Vagina (tissue), 2 donors: ENCODE measurements at regions not wholly inside any gene's neighbourhood (a gene's known extent, or its start where the extent isn't known, plus 50 kb on each side); places are given as distances from the start of the nearest gene placed in this dataset.

ENCODE experiments used
- DNase-seq, 2 donors: peaks; one replicate each; pipeline ENCODE4 v3.0.0-alpha.2; 2017; ENCODE audit errors: extremely low spot score in 2 of 2
- H3K27ac ChIP-seq: fragments of 200-600 bp; sonication (generic); one replicate; pipeline ENCODE4 v1.5.1; 2019
- H3K27me3 ChIP-seq: fragments of 200-600 bp; sonication (generic); one replicate; pipeline ENCODE4 v1.5.1; 2019
- H3K36me3 ChIP-seq, 2 donors: fragments of 200-600 bp; sonication (generic); one replicate each; pipeline ENCODE4 v1.5.1; 2017 to 2019
- H3K4me1 ChIP-seq: fragments of 200-600 bp; sonication (generic); one replicate; pipeline ENCODE4 v1.5.1; 2019
- H3K4me3 ChIP-seq, 2 donors: fragments of 200-600 bp; sonication (generic); 1 replicate in 1 of 2; 2 replicates in 1 of 2; pipeline ENCODE4 v1.5.1; 2016 to 2019
- H3K9me3 ChIP-seq: fragments of 200-600 bp; sonication (generic); one replicate; pipeline ENCODE4 v1.5.1; 2019
- CTCF ChIP-seq, 3 experiments: fragments of 450-650 bp in 2 of 3; fragments of 200-600 bp in 1 of 3; sonication (generic) in 1 of 3; IDR thresholded peaks; one replicate each; pipeline ENCODE4 v1.5.1; 2017 to 2019; ENCODE audit warnings: antibody characterized with exemption in 3 of 3, mild to moderate bottlenecking in 2 of 3, moderate library complexity in 2 of 3
- POLR2A ChIP-seq, 2 donors: fragments of 450-650 bp; IDR thresholded peaks; one replicate each; pipeline ENCODE4 v1.6.1; 2017; ENCODE audit warnings: antibody characterized with exemption in 2 of 2, mild to moderate bottlenecking in 2 of 2, moderate library complexity in 2 of 2
- POLR2AphosphoS5 ChIP-seq, 2 donors: sonication (generic); formaldehyde crosslinking; IDR thresholded peaks; one replicate each; pipeline ENCODE4 v1.9.0; 2017; ENCODE audit warnings: antibody characterized with exemption in 2 of 2, mild to moderate bottlenecking in 2 of 2, low read depth in 1 of 2; ENCODE audit not compliant: insufficient read depth in 1 of 2
- intact Hi-C: fragments of 100-400 bp; cut with DNase I; formaldehyde crosslinking; loops from one replicate; pipeline ENCODE4 v1.15.1; 2023

- TF ChIP-seq POLR2A (IDR thresholded peaks at IDR 0.05) = no peak
- Histone ChIP-seq H3K36me3 (no peaks in the 10 kb centered on the region), H3K4me3 (no peak overlapping the region), H3K27ac (no peak overlapping the region), H3K4me1 (no peaks in the 10 kb centered on the region), H3K27me3 (no peaks in the 10 kb centered on the region), H3K9me3 (no peaks in the 10 kb centered on the region)
- DNase-seq = no peak
- intact Hi-C loops = no loop called here
These were observed 130.1 kb upstream of the SLC44A1 start for GRCh38 chr9:105114318-105114717.

GRCh38 chr9:105114964-105115728 is 129.3 kb upstream of the SLC44A1 start:
- Histone ChIP-seq H3K9me3 (no peaks in the 10 kb centered on the region), H3K27me3 (no peaks in the 10 kb centered on the region), H3K27ac (no peak overlapping the region), H3K4me3 (no peak overlapping the region), H3K36me3 (no peaks in the 10 kb centered on the region), H3K4me1 (no peaks in the 10 kb centered on the region)
- TF ChIP-seq POLR2AphosphoS5 (IDR thresholded peaks at IDR 0.05; ENCODE audit: insufficient read depth in 1 of 2, low read depth in 1 of 2) (no peak), CTCF (IDR thresholded peaks at IDR 0.05) (no peak), POLR2A (IDR thresholded peaks at IDR 0.05) (no peak)
- DNase-seq = no peak
- intact Hi-C loops = no loop called here

- Histone ChIP-seq H3K4me1 (no peaks in the 10 kb centered on the region), H3K27me3 (no peaks in the 10 kb centered on the region), H3K9me3 (no peaks in the 10 kb centered on the region), H3K36me3 (no peaks in the 10 kb centered on the region), H3K4me3 (no peak overlapping the region), H3K27ac (no peak overlapping the region)
- TF ChIP-seq POLR2AphosphoS5 (IDR thresholded peaks at IDR 0.05; ENCODE audit: insufficient read depth in 1 of 2, low read depth in 1 of 2) (no peak), CTCF (IDR thresholded peaks at IDR 0.05) (no peak), POLR2A (IDR thresholded peaks at IDR 0.05) (no peak)
- intact Hi-C loops = no loop called here
- no peak for DNase-seq
These were observed 128.2 kb upstream of the SLC44A1 start for GRCh38 chr9:105116052-105116868.

GRCh38 chr9:105117234-105117633 is 127.2 kb upstream of the SLC44A1 start:
- no peaks in the 10 kb centered on the region for H3K4me1 ChIP-seq
- H3K27ac ChIP-seq = no peak overlapping the region
- DNase-seq = no peak
- no peak overlapping the region for H3K4me3 ChIP-seq
- intact Hi-C loops = no loop called here
- H3K9me3 ChIP-seq = no peaks in the 10 kb centered on the region
- TF ChIP-seq POLR2A (IDR thresholded peaks at IDR 0.05) (no peak), CTCF (IDR thresholded peaks at IDR 0.05) (no peak), POLR2AphosphoS5 (IDR thresholded peaks at IDR 0.05; ENCODE audit: insufficient read depth in 1 of 2, low read depth in 1 of 2) (no peak)
- no peaks in the 10 kb centered on the region for H3K36me3 ChIP-seq
- H3K27me3 ChIP-seq = no peaks in the 10 kb centered on the region

- Histone ChIP-seq H3K4me1 (no peaks in the 10 kb centered on the region), H3K27me3 (no peaks in the 10 kb centered on the region), H3K9me3 (no peaks in the 10 kb centered on the region), H3K27ac (no peak overlapping the region), H3K4me3 (no peak overlapping the region), H3K36me3 (no peaks in the 10 kb centered on the region)
- intact Hi-C loops = no loop called here
- no peak for DNase-seq
- TF ChIP-seq POLR2A (IDR thresholded peaks at IDR 0.05) (no peak), POLR2AphosphoS5 (IDR thresholded peaks at IDR 0.05; ENCODE audit: insufficient read depth in 1 of 2, low read depth in 1 of 2) (no peak), CTCF (IDR thresholded peaks at IDR 0.05) (no peak)
These were observed 125.8 kb upstream of the SLC44A1 start for GRCh38 chr9:105118636-105119035.
